ENCODE measurements at regions not wholly inside any gene's neighbourhood (a gene's known extent, or its start where the extent isn't known, plus 50 kb on each side); places are given as distances from the start of the nearest gene placed in this dataset.
A peak's percentile ranks its signal among the peaks of the same experiment; 100 is the strongest.
"Not testable (repeated sequence)": the region's sequence is repeated elsewhere in the genome, so short reads cannot be mapped to it uniquely, and the experiment has no call there.

DNA sequence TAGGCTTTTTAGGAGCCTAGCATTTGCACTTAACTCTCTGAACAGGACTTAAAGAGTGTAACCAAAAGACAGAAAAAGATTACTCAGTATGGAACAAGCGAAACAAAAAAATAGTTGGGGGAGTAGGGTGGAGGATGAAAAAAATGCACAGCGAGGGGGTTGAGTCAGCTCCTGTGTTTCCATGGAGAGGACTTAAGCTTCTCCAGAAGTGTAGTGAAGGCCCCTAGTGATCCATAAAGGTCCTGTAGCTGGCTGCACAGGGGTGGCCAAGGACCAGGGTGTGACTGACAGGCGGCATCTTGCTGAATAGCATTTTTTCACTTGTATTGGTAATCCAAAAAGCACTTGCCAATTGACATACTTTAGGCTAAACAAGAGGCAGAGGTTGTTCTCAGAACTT is 533.9 kb downstream of the RFPL4B start:
- peak; percentile 73 for DNase-seq (ENCODE audit: low read depth)

DNA sequence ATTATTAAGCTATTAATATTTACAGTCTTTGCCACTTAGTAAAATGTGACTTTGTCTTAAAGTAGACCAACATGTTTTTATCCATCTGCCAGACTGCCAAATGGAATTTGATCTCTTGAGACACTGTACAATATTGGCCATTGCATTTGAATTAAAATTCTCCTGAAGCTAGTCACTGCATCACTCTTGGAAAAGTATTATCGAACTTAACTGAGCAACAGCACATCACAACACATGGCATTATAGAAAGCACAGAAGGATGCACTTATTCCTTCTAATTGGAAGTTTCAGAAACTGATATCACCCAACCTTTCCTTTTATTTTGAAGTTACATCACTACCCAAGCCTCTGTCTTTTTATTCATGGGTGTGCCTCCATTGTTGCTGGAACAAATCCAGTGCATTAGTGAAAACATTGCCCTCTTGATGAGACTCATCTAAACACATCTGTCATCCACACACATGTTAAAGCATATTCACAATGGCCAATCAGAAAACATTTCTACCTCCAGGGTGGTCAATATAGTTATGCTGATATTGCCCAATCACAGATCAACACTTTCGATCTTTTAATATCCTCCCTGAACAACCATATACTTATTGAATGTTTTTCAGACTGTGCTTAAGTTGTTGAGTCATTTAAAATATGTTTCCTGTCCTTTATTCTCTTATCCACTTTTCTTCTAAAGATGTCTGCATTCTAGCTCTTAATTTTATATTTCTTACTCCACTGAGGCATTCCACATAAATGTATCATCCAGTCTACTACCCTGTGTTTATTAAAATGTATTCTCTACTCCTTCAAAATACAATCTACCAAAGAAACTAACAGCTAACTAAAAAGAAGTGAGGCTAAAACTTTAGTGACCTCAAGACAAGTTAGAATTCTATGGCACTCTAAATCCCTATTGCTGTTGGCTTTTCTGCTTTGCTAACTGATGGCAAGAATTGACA is 535.0 kb downstream of the RFPL4B start:
- DNase-seq (ENCODE audit: low read depth): no peak

DNA sequence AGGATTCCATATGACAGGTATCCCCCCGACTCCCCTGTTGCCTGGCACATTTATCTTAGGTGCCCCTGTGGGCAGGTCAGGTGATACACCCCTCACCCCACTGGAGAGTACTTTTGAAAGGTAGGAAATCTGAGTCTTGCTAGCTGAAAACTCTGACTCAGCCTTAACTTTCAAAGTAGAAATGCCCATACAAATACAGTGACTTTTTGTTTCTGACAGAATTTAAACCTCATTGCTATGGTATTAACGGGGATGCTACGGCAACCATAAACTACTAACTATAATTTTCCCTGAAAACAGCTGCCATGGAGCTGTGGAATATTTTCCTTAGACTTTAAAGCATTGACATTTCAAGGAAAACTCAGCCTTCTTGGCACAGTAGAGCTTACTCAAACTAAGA is 536.0 kb downstream of the RFPL4B start:
- DNase-seq (ENCODE audit: low read depth): no peak

DNA sequence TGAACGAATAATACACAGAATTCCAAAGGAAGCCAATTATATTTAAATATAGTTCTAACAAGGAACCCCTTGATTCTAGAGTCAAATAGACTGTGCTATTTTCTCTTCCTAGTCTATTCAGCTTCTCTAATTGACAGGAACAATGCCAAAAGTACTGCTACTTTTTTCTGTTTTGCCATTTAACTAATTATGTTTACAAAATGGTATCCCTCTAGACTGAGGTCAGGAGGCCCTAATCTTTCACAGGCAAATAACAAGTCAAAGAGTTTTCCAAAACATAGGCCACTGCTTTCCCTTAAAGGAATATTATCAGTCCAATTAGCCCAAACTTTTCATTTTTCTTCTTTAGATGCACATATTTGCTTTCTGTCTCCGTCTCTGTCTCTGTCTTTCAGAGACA is 539.3 kb downstream of the RFPL4B start:
- DNase-seq (ENCODE audit: low read depth): no peak

DNA sequence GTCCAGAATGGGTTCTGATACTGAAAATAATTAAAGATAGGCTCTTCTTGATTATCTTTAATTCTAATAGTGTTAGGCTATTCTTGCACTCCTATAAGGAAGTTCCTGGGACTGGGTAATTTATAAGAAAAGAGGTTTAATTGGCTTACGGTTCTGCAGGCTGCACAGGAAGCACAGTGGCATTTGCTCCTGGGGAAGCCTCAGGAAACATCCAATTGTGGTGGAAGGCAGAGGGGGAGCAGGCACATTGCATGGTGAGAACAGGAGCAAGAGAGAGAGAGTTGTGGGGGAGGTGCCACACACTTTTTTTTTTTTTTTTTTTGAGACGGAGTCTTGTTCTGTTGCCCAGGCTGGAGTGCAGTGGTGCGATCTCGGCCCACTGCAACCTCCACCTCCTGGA is 540.3 kb downstream of the RFPL4B start:
- DNase-seq (ENCODE audit: low read depth): not testable (repeated sequence)

DNA sequence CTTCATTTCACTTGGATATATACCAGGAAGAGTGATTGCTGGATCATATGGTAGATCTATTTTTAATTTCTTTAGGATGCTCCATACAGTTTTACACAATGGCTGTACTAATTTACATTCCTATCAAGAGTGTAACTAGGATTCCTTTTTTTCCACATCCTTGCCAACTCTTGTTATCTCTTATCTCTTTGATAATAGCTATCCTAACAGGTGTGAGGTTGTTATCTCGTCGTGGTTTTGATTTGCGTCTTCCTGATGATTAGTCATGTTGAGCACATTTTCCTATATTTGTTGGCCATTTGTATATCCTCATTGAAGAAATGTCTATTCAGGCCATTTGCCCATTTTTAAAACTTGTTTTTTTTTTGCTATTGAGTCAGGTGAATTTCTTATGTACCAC is 552.4 kb downstream of the RFPL4B start:
- no peak for DNase-seq (ENCODE audit: low read depth)

DNA sequence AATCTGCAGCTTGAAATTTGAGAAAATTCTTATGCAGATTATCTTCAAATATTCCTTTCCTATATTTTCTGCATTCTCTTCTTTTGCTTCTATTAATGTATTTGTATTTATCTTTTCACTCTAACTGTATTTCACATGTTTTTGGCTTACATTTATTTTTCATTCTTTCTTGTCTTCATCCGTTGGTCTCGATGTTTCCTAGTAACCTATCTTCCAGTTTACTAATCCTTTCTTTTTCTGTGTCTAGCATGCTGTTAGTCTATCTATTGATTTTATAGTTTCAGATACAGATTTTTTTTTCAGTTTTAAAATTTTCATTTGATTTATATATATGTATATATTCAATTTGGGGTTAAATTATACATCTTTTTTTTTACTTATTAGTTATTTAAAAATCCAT is 556.2 kb downstream of the RFPL4B start:
- DNase-seq (ENCODE audit: low read depth): no peak

DNA sequence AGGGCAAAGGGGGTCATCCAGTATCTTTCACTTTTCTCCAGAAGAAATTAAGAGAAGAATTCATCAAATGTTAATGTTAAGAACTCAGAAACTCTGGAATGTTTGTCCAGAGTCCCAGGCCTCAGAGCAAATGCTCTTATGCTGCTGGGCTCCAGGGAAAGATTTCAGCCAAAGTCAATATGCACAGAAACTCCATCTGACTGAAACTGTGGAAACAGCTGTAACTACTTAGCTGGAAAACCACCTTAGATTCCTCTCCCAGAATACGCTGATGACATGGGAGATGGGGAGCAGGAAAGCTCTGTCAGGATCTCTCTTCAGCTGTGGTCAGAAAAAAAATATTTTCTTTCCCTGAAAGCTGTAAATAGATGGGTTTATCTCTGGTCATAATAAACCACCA is 559.6 kb downstream of the RFPL4B start:
- DNase-seq (ENCODE audit: low read depth): peak; percentile 88

DNA sequence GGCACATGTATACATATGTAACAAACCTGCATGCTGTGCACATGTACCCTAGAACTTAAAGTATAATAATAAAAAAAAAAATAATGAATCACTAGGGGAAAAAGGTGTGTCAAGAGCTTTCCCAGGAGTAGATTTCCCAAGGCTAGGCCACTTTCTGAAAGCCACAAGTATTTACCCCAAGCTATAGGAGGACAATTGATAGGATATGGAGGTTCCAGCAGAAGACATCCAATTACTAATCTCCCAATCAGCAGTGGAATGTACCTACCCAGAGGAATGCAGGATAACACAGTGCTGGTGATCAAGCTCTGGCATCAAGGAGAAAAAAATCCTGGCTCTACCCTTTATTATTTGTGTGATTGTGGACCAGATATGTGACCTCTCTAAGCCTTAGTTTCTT is 562.7 kb downstream of the RFPL4B start:
- no peak for DNase-seq (ENCODE audit: low read depth)

DNA sequence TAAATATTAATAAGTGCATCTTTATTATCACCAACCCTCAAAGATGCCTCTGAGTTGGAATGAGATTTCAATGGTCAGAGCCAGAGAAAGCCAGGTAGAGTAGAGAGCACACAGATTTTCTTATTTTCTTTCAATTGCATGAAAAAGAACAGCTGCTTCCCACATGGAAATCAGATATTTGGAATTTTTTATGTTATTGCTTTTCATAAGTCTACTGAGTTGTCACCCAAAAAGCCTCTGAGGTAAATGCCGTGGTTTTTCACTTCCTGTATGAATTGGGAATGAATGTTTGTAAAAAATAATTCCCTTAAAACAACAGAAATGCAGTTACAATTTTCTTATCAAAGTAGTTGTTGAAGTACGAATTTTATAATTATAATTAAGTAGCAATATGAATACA is 563.1 kb downstream of the RFPL4B start:
- no peak for DNase-seq (ENCODE audit: low read depth)

DNA sequence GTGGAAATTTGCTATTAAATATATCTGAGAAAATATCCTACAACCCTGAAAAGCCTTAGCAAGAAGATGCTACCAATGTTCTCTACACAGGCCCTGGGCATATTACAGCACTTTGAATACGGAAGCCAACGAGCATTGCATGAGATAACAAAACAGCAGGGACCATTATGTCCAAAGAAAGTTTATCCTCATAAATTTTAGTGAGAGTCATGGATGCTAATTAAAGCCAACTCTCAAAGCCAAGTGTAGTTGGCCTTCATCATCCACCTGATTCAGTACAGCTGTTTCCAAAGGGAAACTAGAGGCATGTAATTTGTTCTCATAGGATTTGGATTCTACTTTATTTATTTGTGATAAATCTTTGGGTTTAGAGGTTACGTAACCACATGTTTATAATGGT is 564.8 kb downstream of the RFPL4B start:
- DNase-seq (ENCODE audit: low read depth): no peak

DNA sequence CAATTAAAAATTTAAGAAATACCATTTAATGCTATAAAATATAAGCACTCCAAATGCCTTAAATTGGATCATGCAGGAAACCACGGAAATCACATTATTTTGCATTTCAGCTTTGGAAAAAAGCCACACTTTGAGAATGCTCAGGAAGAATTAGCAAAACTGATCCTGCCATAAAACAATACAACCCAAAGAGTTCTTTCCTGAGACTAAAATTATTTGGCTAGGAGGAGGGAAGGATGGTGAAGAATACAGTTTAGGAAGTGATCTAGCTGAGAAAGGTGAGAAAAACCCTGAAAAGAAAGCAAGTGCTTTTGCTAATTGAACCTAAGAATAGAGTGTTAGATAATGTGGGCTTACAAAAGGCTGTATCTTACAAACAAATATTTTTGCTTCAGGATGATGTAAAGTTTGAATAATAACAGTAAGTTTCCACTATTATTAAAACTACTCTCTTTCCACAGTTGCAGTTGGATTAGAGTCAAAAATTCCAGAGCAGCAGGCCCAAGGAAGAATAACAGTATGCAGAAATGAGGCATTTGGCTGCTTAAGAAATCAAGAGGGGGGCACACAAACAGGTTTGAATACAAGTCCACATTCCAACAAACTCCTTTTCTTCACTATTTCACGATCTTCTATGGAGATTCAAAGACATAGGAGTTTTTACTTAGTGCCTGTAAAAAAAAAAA is 565.4 kb downstream of the RFPL4B start:
- no peak for DNase-seq (ENCODE audit: low read depth)

DNA sequence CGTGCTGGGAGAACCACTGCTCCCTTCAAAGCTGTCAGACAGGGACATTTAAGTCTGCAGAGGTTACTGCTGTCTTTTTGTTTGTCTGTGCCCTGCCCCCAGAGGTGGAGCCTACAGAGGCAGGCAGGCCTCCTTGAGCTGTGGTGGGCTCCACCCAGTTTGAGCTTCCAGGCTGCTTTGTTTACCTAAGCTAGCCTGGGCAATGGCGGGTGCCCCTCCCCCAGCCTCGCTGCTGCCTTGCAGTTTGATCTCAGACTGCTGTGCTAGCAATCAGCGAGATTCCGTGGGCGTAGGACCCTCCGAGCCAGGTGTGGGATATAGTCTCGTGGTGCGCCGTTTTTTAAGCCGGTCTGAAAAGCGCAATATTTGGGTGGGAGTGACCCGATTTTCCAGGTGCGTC is 572.6 kb downstream of the RFPL4B start:
- not testable (repeated sequence) for DNase-seq (ENCODE audit: low read depth)

DNA sequence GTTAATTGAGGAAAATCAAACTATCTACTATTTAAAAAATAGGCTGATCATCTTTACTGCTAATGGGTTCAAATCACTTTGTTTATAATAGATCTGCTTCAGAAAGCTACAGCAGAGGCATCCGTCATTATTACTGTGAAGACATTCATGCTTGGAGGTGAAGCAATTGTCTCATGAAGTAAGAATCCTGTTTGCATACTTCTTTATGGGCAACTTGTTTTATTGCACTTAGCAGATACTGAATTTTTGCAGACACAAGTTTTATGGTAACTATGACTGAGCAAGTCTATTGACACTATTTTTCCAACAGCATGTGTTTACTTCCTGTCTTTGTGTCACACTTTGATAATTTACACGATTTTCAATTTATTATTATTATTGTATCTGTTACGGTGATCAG is 573.9 kb downstream of the RFPL4B start:
- DNase-seq (ENCODE audit: low read depth): no peak

DNA sequence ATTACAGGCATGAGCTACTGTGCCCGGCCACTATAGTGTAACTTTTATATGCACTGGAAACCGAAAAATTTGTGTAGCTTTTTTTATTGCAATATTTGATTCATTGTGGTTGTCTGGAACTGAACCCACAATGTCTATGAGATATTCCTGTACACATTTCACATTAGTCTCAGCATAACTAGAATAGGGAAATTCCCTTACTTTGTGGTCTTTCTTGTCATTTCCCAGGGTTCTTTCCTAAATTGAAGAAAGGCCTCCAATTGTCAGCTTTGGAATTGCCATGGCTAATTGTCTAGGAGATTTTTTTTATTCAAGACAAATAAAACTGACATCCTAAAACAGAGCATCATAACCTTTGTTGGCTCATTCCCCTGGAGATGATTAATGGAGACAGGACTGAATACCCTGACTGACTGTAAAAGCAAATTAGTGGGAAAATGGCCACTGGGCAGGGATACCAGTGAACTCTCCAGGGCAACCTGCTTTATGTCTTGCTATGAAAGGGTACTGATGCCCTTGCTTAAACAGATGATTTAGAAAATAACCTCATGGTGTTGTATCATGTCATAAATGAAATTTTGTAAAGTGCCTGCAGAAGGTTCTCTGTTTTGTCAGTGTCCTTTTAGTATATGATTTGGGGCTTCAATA is 576.9 kb downstream of the RFPL4B start:
- no peak for DNase-seq (ENCODE audit: low read depth)

DNA sequence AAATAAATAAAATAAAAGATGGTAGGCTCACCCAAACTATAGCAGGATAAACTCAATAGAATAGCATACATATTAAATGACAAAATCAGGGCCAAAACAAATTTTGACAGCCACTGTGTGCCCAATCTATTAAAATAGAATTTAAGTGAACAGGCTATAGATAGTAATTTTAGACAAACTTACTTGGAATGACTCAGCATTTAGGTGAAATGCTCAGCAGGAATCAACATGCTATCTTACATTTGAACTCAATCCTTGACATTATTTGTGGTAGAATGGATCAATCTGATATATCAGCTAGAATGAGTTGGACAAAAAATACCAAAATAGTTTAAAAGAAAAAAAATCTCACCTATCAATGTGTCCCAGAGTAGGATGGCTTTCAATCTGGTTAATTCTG is 578.6 kb downstream of the RFPL4B start:
- no peak for DNase-seq (ENCODE audit: low read depth)

DNA sequence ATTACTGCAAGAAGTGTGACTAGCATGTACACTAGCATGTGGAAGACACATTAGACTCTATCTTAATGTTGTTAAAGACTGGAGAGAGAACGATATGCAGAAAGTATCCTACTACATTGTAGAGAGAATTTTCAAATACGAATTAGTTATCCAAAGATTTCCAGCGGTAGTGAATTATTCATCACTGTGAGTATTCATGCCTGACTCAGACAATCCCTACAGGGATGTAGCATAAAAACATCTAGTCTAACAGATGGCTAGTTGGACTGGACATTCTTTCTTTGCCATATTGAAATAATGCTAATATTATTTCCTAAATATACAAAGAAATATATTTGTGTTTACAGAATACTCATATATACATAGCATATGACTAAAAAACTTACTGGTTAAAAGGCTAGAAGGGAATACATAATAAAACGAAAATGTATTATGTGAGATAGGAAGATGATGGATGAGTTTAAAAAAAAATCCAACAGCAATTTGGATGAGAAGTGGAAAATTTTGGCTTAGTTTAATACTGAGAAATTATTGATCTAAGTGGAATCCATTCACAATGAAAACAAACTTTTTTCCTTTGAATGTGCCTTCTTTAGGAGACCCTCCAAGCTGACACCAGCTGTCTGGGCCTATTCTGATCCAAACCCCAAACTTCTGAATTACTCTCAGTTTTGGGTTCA is 580.7 kb downstream of the RFPL4B start:
- no peak for DNase-seq (ENCODE audit: low read depth)

DNA sequence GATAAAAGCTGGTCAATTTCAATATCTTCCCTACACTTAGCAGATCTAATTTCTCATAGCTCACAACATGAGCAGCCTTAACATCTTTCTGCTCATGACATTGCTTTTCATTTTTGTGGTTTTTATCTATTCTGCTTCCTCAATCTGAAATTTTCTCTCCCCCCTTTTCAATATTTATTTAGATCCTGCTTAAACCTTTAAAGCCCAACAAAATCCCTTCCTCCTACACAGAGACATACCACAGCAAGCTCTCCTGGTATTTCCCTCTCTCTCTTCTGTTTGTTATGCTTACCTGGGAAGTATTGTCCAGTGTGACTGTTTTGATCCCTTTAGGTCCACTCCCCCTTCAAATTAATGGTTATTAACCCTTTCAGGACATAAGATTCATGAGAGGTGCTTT is 582.5 kb downstream of the RFPL4B start:
- DNase-seq (ENCODE audit: low read depth): no peak

DNA sequence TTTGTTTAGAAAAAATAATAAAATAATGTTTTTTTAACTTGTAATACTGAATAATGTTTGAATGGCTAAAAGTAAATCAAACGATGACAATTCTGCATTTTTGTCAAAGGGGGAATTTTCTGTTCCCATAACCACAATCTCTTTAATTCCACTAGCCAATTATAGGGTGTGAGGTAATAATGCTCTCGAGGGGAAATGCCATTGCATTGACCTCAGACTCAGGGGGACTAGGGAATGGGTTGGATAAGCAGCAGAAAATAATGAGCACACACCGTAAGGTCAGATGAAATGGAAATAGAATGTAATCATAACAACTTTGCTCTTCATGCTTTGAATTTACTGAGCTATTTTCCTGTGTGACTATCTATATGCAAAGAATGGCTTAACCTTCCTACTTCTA is 584.7 kb downstream of the RFPL4B start:
- no peak for DNase-seq (ENCODE audit: low read depth)

DNA sequence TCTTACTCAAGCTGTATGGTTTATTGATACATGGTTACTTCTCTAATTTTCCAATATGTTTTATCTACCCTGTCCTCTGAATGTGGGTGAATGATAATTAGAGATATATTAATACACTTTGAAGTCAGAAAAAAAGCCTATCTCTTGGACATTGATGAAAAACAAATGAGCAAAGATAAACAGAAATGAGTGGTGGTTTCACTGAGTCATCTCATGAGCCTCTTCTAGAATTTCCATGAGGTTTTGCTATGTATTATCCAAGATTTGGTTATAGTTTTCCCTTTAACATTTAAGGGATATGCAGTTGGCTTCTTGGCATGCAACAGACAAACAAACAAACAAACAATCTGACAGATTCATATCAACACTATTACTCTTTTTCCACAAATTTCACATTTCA is 586.8 kb downstream of the RFPL4B start:
- DNase-seq (ENCODE audit: low read depth): no peak

DNA sequence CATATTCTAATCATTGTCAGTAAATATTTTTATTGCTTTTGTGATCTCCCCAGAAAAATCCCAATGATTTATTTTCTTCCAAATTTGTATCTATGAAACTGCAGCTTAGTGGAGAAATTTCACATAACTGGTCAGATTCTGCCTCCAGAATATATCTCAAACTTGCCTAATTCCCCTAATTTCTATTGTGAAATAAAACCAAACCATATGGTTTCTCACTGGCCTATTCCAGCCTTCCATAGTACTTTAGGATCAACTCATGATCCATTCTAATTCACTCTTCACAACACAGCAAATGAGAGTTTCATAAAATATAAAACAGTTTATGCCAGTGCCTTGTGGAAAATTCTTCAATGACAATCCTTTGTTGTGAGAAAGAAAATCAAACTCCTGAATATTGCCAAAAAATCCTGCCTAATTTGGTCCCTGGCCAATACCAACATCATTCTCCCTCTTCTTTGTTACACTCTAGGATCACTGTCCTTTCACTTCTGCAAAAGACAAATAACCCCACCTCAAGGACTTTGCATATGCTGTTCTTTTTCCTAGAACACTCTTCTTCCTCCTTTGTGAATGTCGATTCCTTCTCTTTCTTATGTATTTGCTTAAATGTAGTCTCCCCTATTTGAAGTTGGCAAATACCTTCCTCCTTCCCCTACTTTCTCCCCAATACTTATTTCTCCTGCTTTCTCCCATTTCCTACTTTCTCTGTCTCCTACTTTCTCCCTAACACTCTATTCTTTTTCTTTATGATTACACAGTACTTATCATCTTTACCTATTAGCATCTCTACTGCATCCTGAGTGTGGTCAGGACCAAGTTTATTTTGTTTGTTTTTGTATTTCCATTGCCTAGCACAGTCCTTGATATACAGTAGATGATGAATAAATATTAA is 587.5 kb downstream of the RFPL4B start:
- no peak for DNase-seq (ENCODE audit: low read depth)
